SU-DHL-6 (cell line): ENCODE measurements at regions not wholly inside any gene's neighbourhood (a gene's known extent, or its start where the extent isn't known, plus 50 kb on each side); places are given as distances from the start of the nearest gene placed in this dataset.

Experiments used
- EZH2phosphoT487 ChIP-seq: fragments of 200-600 bp; sonication (generic), shearing (Covaris generic); conservative IDR thresholded peaks from 2 replicates; pipeline ENCODE4 v1.6.1; 2018; ENCODE audit warnings: mild to moderate bottlenecking, antibody characterized with exemption, low read length, moderate library complexity, mixed read lengths
- TF ChIP-seq, protein P1 (sequence below): fragments of 200-600 bp; sonication (generic); IDR thresholded peaks from one replicate; pipeline ENCODE4 v1.5.1; 2017; ENCODE audit warnings: antibody characterized with exemption, mild to moderate bottlenecking, low read length, moderate library complexity; ENCODE audit not compliant: insufficient read depth, poor library complexity, severe bottlenecking

DNA sequence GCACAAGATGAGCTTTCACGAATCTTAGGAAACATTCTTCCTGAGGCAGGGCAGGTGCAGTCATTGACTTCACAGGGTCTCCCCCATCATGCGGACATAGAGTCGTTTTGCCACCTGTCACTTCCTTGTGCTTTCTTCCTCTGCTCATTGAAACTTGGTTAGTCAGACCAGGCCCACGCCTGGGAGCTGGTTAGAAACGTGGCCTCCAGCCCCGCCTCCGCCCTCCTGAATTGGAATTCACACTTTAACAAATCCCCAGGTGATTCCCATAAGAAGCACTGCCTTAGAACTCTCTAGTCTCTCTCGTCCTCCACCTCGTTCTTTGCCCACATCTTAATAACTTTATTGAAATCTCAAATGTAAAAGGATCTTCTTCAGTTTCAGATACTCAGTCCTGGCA lies 265.5 kb upstream of the FZD8 start:
- TF ChIP-seq, protein P1, sequence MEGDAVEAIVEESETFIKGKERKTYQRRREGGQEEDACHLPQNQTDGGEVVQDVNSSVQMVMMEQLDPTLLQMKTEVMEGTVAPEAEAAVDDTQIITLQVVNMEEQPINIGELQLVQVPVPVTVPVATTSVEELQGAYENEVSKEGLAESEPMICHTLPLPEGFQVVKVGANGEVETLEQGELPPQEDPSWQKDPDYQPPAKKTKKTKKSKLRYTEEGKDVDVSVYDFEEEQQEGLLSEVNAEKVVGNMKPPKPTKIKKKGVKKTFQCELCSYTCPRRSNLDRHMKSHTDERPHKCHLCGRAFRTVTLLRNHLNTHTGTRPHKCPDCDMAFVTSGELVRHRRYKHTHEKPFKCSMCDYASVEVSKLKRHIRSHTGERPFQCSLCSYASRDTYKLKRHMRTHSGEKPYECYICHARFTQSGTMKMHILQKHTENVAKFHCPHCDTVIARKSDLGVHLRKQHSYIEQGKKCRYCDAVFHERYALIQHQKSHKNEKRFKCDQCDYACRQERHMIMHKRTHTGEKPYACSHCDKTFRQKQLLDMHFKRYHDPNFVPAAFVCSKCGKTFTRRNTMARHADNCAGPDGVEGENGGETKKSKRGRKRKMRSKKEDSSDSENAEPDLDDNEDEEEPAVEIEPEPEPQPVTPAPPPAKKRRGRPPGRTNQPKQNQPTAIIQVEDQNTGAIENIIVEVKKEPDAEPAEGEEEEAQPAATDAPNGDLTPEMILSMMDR = no peak
- TF ChIP-seq EZH2phosphoT487 = no peak
